Neural crest cell (in vitro differentiated cells): ENCODE measurements at regions not wholly inside any gene's neighbourhood (a gene's known extent, or its start where the extent isn't known, plus 50 kb on each side); places are given as distances from the start of the nearest gene placed in this dataset.
A peak's percentile ranks its signal among the peaks of the same experiment; 100 is the strongest.
"Not testable (repeated sequence)": the region's sequence is repeated elsewhere in the genome, so short reads cannot be mapped to it uniquely, and the experiment has no call there.

Experiments used
- DNase-seq: peaks from one replicate; pipeline ENCODE4 v3.0.0; 2021; ENCODE audit warnings: low read depth, mixed read lengths, low spot score
- H3K27ac Mint-ChIP-seq: one replicate; pipeline ENCODE4 v1.8.0; 2021; ENCODE audit warnings: mild to moderate bottlenecking, mixed read lengths; ENCODE audit not compliant: unreplicated experiment
- H3K27me3 Mint-ChIP-seq: 2 replicates; pipeline ENCODE4 v1.8.0; 2021; ENCODE audit warnings: low read depth, mild to moderate bottlenecking, mixed read lengths
- H3K36me3 Mint-ChIP-seq: 2 replicates; pipeline ENCODE4 v1.8.0; 2021; ENCODE audit warnings: low read depth, mild to moderate bottlenecking, mixed read lengths
- H3K4me1 Mint-ChIP-seq: 2 replicates; pipeline ENCODE4 v1.8.0; 2021; ENCODE audit warnings: mixed read lengths
- H3K4me3 Mint-ChIP-seq: one replicate; pipeline ENCODE4 v1.8.0; 2021; ENCODE audit warnings: mild to moderate bottlenecking, mixed read lengths
- H3K9me3 Mint-ChIP-seq: 2 replicates; pipeline ENCODE4 v1.8.0; 2021; ENCODE audit warnings: mixed read lengths
- TF ChIP-seq, protein P1 (sequence below): fragments of 200-600 bp; sonication (generic); conservative IDR thresholded peaks from 2 replicates; pipeline ENCODE4 v1.5.0; 2021; ENCODE audit warnings: antibody characterized with exemption, mild to moderate bottlenecking

DNA sequence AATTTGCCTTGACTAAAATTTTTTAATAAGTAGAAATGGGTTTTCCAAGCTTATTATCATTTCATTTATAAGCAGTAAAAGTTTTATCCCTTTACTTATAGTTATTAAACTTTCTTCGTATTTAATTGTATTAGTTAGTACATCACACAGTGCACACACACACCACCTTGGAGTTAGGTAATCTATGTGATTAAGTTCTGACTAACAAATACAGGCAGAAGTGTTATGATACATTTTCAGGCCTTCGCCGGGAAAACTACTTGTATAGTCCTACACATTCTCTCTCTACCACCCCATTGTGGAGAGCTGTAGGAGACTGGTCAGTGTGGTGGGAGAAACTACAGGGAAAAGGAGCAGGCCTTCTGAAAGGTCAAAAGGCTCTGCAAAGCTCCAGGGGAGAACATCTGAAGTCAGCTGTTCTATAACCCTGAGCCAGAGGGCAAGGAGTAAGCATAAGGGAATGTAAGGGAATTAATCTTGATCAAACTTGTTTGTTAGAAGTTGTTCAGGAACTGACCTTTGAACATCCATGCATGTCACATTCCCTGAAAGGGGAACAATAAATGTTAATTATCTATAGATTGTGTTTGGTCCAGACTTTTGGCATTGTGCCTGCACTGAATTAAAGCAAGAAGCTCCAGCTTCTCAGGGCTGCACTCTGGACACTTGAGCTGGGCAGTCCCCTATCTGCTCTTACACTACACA, 231.7 kb downstream of the FSIP2 start:
- Mint-ChIP-seq H3K9me3 (peaks cover 4% of the 10 kb centered on the region), H3K36me3 (peaks cover 5% of the 10 kb centered on the region), H3K4me3 (no peak overlapping the region), H3K27me3 (no peaks in the 10 kb centered on the region), H3K4me1 (peaks cover 9% of the 10 kb centered on the region), H3K27ac (no peak overlapping the region)
- TF ChIP-seq, protein P1, sequence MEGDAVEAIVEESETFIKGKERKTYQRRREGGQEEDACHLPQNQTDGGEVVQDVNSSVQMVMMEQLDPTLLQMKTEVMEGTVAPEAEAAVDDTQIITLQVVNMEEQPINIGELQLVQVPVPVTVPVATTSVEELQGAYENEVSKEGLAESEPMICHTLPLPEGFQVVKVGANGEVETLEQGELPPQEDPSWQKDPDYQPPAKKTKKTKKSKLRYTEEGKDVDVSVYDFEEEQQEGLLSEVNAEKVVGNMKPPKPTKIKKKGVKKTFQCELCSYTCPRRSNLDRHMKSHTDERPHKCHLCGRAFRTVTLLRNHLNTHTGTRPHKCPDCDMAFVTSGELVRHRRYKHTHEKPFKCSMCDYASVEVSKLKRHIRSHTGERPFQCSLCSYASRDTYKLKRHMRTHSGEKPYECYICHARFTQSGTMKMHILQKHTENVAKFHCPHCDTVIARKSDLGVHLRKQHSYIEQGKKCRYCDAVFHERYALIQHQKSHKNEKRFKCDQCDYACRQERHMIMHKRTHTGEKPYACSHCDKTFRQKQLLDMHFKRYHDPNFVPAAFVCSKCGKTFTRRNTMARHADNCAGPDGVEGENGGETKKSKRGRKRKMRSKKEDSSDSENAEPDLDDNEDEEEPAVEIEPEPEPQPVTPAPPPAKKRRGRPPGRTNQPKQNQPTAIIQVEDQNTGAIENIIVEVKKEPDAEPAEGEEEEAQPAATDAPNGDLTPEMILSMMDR: no peak
- DNase-seq: no peak

DNA sequence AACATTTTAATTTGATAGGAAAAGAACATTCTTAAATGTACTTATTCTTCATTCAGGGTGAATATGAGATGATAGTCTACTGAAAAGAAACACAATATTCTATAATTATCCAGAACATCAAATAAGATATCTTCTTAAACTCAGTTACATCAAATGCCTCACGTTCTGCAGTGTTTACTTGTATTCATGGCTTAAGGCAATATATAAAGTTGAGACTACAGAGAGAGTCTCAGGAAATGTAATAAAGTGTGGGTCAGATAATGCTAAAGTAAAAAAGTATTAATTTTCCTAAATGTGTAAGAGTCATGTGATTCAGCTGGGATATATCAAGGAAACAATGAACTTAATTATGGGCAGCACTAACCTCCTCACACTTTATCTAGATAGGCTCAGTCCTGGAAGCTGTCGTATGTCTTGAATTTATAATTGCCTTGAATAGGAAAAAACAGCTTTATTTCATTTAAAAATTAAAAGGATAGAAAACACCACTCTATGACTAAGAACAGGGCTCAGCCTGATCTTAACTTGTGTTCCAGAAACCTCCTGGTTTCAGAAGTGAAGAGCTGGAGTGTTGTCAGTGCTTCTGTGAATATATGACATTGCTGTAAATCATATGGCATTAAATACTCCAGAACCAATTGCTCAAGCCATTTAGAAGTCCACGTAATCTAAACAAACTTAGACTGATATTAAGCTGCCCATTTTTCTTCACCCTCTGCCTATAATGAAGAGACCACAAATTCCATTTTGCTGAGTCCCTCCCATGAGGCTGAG, 240.2 kb downstream of the FSIP2 start:
- no peak for DNase-seq
- Mint-ChIP-seq H3K4me1 (peaks cover 3% of the 10 kb centered on the region), H3K27me3 (no peaks in the 10 kb centered on the region), H3K9me3 (peaks cover 7% of the 10 kb centered on the region), H3K27ac (no peak overlapping the region), H3K4me3 (no peak overlapping the region), H3K36me3 (no peaks in the 10 kb centered on the region)
- TF ChIP-seq, protein P1: no peak

DNA sequence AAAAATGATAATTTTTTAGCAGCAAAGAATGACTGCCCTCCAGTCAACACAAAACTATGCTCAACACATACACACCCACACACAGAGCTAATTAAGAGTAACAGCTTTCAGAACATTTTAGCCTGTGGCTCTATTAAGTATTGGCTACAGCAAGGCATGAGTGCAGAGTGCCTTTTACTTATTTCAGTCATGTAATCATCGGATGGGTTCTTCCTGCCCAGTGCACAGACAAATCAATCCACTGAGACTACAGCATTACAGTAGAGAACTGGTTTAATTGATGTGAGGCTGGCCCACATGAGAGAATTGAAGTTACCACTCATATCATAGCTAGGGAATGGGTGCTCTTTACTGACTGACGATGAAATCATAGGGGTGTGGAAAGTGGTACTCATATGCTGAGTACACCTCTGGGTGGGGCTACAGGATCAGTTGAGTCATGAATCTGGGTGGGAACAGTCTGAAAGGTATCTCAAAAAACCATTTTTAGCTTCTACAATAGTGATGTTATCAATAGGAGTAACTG, 241.0 kb downstream of the FSIP2 start:
- TF ChIP-seq, protein P1: peak; percentile 22
- Mint-ChIP-seq H3K4me3 (no peak overlapping the region), H3K4me1 (peaks cover 3% of the 10 kb centered on the region), H3K36me3 (no peaks in the 10 kb centered on the region), H3K27me3 (no peaks in the 10 kb centered on the region), H3K27ac (no peak overlapping the region), H3K9me3 (peaks cover 3% of the 10 kb centered on the region)
- DNase-seq: no peak

DNA sequence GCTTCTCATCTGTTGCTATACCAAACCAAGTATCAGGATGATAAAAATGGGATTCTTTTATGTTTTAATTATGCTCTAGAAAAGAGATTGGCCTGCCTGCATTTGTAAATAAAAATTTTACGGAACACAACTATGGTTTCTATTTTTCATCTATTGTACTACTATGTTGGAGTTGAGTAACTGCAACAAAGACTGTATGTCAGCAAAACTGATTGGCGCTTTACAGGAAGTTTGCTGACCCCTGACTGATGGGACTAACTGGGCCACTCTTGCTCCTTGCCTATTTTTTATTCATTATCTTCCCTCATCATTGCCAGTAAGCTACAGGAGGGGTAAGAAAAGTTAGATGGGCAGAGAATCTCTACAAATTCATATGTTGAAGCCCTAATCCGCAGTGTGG, 242.3 kb downstream of the FSIP2 start:
- no peak for DNase-seq
- peaks cover 3% of the 10 kb centered on the region for H3K9me3 Mint-ChIP-seq
- H3K4me1 Mint-ChIP-seq: peaks cover 3% of the 10 kb centered on the region
- TF ChIP-seq, protein P1: no peak
- no peak overlapping the region for H3K27ac Mint-ChIP-seq
- H3K36me3 Mint-ChIP-seq: no peaks in the 10 kb centered on the region
- H3K27me3 Mint-ChIP-seq: no peaks in the 10 kb centered on the region
- no peak overlapping the region for H3K4me3 Mint-ChIP-seq

DNA sequence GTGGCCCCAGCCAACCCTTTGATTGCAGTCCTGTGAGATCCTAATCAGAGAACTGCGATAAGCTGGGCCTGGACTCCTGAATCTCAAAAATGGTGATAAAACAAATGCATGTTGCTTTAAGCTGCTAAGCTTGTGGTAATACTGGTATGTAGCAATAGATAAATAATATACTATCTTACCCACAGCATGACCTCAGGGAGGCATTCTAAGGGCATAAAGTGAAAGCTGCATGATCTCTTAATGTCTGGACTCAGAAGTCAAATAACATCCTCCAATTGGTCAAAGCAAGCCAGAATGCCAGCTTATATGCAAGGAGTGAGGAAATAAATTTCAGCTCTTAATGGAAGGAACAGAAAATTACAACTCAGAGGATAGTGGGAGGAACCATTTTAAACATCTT, 246.1 kb downstream of the FSIP2 start:
- Mint-ChIP-seq H3K4me3 (no peak overlapping the region), H3K36me3 (no peaks in the 10 kb centered on the region), H3K27ac (no peak overlapping the region), H3K4me1 (peaks cover 3% of the 10 kb centered on the region), H3K9me3 (peaks cover 3% of the 10 kb centered on the region), H3K27me3 (no peaks in the 10 kb centered on the region)
- no peak for DNase-seq
- TF ChIP-seq, protein P1: no peak

DNA sequence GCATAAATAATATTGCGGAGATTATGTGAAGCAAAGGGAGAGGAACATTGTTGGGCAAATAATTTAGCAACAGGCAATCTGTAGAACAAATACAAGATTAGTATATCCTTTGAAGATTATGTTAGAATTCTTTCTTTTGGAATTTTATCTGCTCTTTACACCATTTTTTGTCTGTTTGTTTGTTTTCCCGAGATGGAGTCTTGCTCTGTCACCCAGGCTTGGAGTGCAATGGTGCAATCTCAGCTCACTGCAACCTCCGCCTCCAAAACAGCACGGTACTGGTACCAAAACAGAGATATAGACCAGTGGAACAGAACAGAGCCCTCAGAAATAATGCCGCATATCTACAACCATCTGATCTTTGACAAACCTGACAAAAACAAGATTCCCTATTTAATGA, 250.3 kb downstream of the FSIP2 start:
- not testable (repeated sequence) for H3K4me3 Mint-ChIP-seq, DNase-seq, H3K27me3 Mint-ChIP-seq, H3K9me3 Mint-ChIP-seq, H3K4me1 Mint-ChIP-seq, H3K27ac Mint-ChIP-seq, H3K36me3 Mint-ChIP-seq
